MM.1S (cell line): ENCODE measurements at regions not wholly inside any gene's neighbourhood (a gene's known extent, or its start where the extent isn't known, plus 50 kb on each side); places are given as distances from the start of the nearest gene placed in this dataset.

ENCODE experiments used
- DNase-seq: peaks from one replicate; pipeline ENCODE4 v3.0.0-alpha.2; 2015
- H2AFZ ChIP-seq: fragments of 300-600 bp; sonication (generic); 2 replicates; pipeline ENCODE4 v1.6.0; 2016; ENCODE audit warnings: antibody characterized with exemption, low read length
- H3F3A ChIP-seq: fragments of 300-600 bp; sonication (generic); 2 replicates; pipeline ENCODE4 v1.6.1; 2016; ENCODE audit warnings: mild to moderate bottlenecking, antibody characterized with exemption, low read length, moderate library complexity, mixed read lengths; ENCODE audit not compliant: insufficient read depth
- H3K27ac ChIP-seq: fragments of 300-600 bp; sonication (generic); 2 replicates; pipeline ENCODE4 v1.5.1; 2016; ENCODE audit warnings: mild to moderate bottlenecking, low read length
- H3K27me3 ChIP-seq: fragments of 300-600 bp; sonication (generic); replicated peaks from 2 replicates; pipeline ENCODE4 v1.6.0; 2016; ENCODE audit warnings: low read length; ENCODE audit not compliant: insufficient read depth
- H3K36me3 ChIP-seq: fragments of 300-600 bp; sonication (generic); replicated peaks from 2 replicates; pipeline ENCODE4 v1.6.1; 2016; ENCODE audit warnings: mild to moderate bottlenecking, low read length, mixed read lengths; ENCODE audit not compliant: insufficient read depth
- H3K4me1 ChIP-seq: fragments of 300-600 bp; sonication (generic); 2 replicates; pipeline ENCODE4 v1.6.1; 2016; ENCODE audit warnings: low read length, mixed read lengths
- H3K4me2 ChIP-seq: fragments of 300-600 bp; sonication (generic); 2 replicates; pipeline ENCODE4 v1.6.0; 2016; ENCODE audit warnings: low read depth, low read length
- H3K4me3 ChIP-seq: fragments of 300-600 bp; sonication (generic); 2 replicates; pipeline ENCODE4 v1.5.1; 2016; ENCODE audit warnings: low read length, mixed read lengths
- H3K79me2 ChIP-seq: fragments of 300-600 bp; sonication (generic); 2 replicates; pipeline ENCODE4 v1.6.1; 2016; ENCODE audit warnings: mixed run types, low read length, mixed read lengths
- H3K9ac ChIP-seq: fragments of 300-600 bp; sonication (generic); 2 replicates; pipeline ENCODE4 v1.6.1; 2016; ENCODE audit warnings: low read length, mixed read lengths
- H3K9me2 ChIP-seq: fragments of 300-600 bp; sonication (generic); replicated peaks from 2 replicates; pipeline ENCODE4 v1.6.1; 2016; ENCODE audit warnings: mild to moderate bottlenecking, low read length, mixed read lengths; ENCODE audit not compliant: insufficient read depth
- H3K9me3 ChIP-seq: fragments of 300-600 bp; sonication (generic); replicated peaks from 2 replicates; pipeline ENCODE4 v1.6.1; 2016; ENCODE audit warnings: mild to moderate bottlenecking, low read length, mixed read lengths; ENCODE audit not compliant: insufficient read depth
- H4K20me1 ChIP-seq: fragments of 300-600 bp; sonication (generic); 2 replicates; pipeline ENCODE4 v1.6.1; 2016; ENCODE audit warnings: mild to moderate bottlenecking, low read length, moderate library complexity, mixed read lengths; ENCODE audit not compliant: insufficient read depth
- CTCF ChIP-seq: fragments of 300-600 bp; sonication (generic); IDR thresholded peaks from 2 replicates; pipeline ENCODE4 v1.5.1; 2016; ENCODE audit warnings: antibody characterized with exemption, low read length, mixed read lengths
- EZH2 ChIP-seq: fragments of 300-600 bp; sonication (generic); optimal IDR thresholded peaks from 2 replicates; pipeline ENCODE3; 2017; ENCODE audit warnings: low read depth, mild to moderate bottlenecking, antibody characterized with exemption, low read length, mixed read lengths
- EZH2phosphoT487 ChIP-seq: fragments of 300-600 bp; sonication (generic); IDR thresholded peaks from 2 replicates; pipeline ENCODE4 v1.6.1; 2018; ENCODE audit warnings: antibody characterized with exemption, low read length

DNA sequence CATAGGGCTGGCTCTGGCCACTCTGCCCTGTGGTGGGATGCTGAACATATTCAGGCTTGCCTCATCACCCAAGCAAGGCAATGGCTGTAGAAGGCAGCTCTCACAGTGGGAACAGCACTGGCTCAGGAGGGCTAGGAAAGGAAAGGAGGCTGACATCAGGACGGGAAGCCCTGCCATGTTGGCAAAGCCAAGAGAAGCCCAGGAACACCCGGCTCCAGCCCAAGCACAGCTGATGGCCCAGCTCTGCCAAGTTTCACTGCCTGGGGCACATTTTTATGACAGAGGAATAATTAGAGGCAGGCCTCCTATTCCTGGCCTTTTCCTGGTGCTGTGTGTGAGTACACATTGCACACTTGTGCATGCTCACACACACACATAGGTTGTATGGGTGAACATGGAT is 163.6 kb upstream of the SMIM23 start:
- Histone ChIP-seq H3F3A (no peaks in the 10 kb centered on the region), H3K27me3 (no peaks in the 10 kb centered on the region), H3K79me2 (no peaks in the 10 kb centered on the region), H3K36me3 (no peaks in the 10 kb centered on the region), H3K4me1 (no peaks in the 10 kb centered on the region), H2AFZ (no peak overlapping the region), H3K9me3 (no peaks in the 10 kb centered on the region), H3K4me3 (no peak overlapping the region), H3K9me2 (no peaks in the 10 kb centered on the region), H3K27ac (no peak overlapping the region), H3K9ac (no peak overlapping the region), H3K4me2 (no peak overlapping the region), H4K20me1 (no peaks in the 10 kb centered on the region)
- no peak for TF ChIP-seq EZH2phosphoT487
- TF ChIP-seq EZH2 = no peak
- no peak for TF ChIP-seq CTCF
- no peak for DNase-seq

DNA sequence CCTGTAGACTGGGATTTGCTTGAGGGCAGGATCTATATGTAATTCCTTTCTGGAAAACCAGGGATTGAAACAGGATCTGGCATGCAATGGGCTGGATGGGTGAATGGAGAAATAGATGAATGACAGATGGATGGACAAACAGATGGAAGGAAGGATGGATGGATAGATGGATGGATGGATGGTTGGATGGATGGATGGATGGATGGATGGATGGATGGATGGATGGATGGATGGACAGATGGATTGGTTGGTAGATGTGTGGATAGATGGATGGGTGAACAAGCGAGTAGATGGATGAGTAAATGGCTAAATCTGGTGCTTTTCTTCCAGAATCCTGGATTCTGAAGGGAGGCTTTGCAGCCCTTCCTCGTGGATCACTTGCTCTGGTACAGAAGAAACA is 162.5 kb upstream of the SMIM23 start:
- H3K27ac ChIP-seq = no peak overlapping the region
- H3K4me2 ChIP-seq = no peak overlapping the region
- H3K79me2 ChIP-seq = no peaks in the 10 kb centered on the region
- no peaks in the 10 kb centered on the region for H3K27me3 ChIP-seq
- TF ChIP-seq EZH2phosphoT487 (no peak), EZH2 (no peak), CTCF (no peak)
- H3K4me3 ChIP-seq = no peak overlapping the region
- H3K9me2 ChIP-seq = no peaks in the 10 kb centered on the region
- H2AFZ ChIP-seq = no peak overlapping the region
- H3F3A ChIP-seq = no peaks in the 10 kb centered on the region
- DNase-seq = no peak
- no peaks in the 10 kb centered on the region for H3K36me3 ChIP-seq
- H4K20me1 ChIP-seq = no peaks in the 10 kb centered on the region
- no peaks in the 10 kb centered on the region for H3K4me1 ChIP-seq
- H3K9ac ChIP-seq = no peak overlapping the region
- no peaks in the 10 kb centered on the region for H3K9me3 ChIP-seq

GRCh38 chr5:171623551-171624097 is 162.0 kb upstream of the SMIM23 start:
- DNase-seq = no peak

More at GRCh38 chr5:171623551-171624097, 162.0 kb upstream of the SMIM23 start:
- no peaks in the 10 kb centered on the region for H3K9me3 ChIP-seq
- H3K27ac ChIP-seq = no peak overlapping the region
- no peaks in the 10 kb centered on the region for H4K20me1 ChIP-seq
- no peaks in the 10 kb centered on the region for H3F3A ChIP-seq
- no peaks in the 10 kb centered on the region for H3K36me3 ChIP-seq
- no peak overlapping the region for H3K4me2 ChIP-seq
- no peaks in the 10 kb centered on the region for H3K79me2 ChIP-seq
- H2AFZ ChIP-seq = no peak overlapping the region
- no peaks in the 10 kb centered on the region for H3K4me1 ChIP-seq
- no peaks in the 10 kb centered on the region for H3K27me3 ChIP-seq
- TF ChIP-seq CTCF (no peak), EZH2phosphoT487 (no peak), EZH2 (no peak)
- no peak overlapping the region for H3K9ac ChIP-seq
- no peak overlapping the region for H3K4me3 ChIP-seq
- H3K9me2 ChIP-seq = no peaks in the 10 kb centered on the region
